G401 (cell line): ENCODE measurements at regions not wholly inside any gene's neighbourhood (a gene's known extent, or its start where the extent isn't known, plus 50 kb on each side); places are given as distances from the start of the nearest gene placed in this dataset.

Source experiments
- DNase-seq: peaks from one replicate; pipeline ENCODE4 v3.0.0-alpha.2; 2015; ENCODE audit warnings: low spot score
- in situ Hi-C: cut with HindIII; loops from 2 replicates; pipeline ENCODE4 v1.10.0; 2016; ENCODE audit warnings: low sequenced_read_pairs, mixed read lengths

- in situ Hi-C loops: no loop called here
- no peak for DNase-seq
Measured at GRCh38 chr16:74101379-74102137, 195.1 kb upstream of the PSMD7 start.

DNA sequence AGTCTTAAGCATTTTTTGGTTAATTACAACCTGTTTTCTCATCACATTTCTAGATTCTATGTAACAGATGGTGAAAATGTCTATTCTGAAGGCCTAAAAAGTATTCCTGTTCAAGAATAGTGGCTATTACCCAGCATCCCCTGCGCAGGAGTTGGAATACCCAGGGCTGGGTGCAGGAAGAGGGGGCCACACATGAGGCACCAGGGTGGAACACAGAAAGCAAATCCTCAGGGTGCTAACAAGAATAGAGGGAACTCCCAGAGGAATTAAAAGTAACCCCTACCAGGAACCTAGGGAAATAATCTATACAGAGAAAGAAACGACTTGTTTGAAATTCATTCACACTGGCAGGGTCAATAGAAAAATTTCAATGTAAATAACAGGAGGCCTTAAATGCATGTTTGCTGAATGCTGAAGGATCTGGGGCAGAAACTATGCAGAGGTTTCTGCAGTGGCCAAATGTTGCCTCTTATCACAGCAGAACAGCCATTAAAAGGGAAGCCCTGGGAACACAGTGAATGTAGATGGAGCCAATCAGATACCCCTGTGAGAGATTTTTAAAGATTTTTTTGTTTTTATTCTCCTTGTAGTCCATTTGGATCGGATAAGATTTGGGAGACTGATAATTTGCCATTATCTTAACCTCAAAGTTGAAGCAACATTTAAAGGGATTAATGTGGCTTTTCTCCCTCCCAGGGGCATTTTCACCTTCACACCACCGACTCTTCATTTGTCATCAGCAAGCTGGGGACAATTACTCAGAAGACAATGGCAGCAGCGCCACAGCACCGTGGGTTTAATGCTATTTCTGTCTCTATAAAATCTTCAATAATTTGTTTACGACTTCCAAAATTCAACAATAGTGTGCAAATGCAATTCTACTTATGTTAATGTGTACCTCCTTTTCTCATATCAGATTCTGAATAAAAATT, 196.0 kb upstream of the PSMD7 start:
- in situ Hi-C loops: no loop called here
- no peak for DNase-seq

DNA sequence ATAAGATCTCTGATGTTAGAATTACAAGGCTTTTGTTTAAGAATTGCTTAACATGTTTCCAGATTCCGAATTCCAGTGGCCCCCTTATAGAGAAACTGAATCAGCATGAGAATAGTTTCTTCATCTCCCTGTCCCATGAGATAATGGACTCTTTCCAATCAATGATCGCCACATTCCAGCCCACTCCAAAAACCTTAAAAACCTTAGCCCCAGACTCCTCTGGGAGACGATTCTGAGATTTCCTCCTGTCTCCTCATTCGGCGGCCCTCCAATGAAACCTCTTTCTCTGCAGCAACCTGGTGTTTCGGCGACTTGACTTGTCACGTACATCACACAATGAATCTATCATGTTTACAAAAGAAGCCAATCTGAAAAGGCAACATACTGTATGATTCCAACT, 197.1 kb upstream of the PSMD7 start:
- no peak for DNase-seq
- in situ Hi-C loops: no loop called here

- in situ Hi-C loops: no loop called here
- DNase-seq: no peak
Measured at GRCh38 chr16:74094962-74095361, 201.7 kb upstream of the PSMD7 start.

GRCh38 chr16:74094514-74094913, 202.1 kb upstream of the PSMD7 start:
- in situ Hi-C loops: no loop called here
- no peak for DNase-seq

DNA sequence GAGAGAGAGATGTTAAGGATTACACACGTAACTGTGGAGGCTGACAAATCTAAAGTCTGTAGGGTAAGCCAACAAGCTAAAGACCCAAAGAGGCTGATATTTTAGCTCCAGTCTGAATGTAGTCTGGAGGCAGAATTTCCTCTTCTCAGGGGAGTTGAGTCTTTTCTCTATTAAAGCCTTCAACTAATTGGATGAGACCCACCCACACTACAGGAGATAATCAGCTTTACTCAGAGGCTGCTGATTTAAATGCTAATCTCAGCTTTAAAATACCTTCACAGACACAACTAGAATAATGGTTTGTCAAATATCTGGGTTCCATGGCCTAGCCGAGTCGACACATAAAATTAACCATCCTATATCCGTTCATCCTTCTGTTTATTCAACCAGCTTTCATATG, 204.3 kb upstream of the PSMD7 start:
- no peak for DNase-seq
- in situ Hi-C loops: no loop called here

GRCh38 chr16:74090871-74091270, 205.7 kb upstream of the PSMD7 start:
- in situ Hi-C loops: no loop called here
- no peak for DNase-seq

GRCh38 chr16:74083541-74083940, 213.1 kb upstream of the PSMD7 start:
- in situ Hi-C loops: no loop called here
- DNase-seq: no peak

- DNase-seq: no peak
- in situ Hi-C loops: no loop called here
Measured at GRCh38 chr16:74080311-74080710, 216.3 kb upstream of the PSMD7 start.

DNA sequence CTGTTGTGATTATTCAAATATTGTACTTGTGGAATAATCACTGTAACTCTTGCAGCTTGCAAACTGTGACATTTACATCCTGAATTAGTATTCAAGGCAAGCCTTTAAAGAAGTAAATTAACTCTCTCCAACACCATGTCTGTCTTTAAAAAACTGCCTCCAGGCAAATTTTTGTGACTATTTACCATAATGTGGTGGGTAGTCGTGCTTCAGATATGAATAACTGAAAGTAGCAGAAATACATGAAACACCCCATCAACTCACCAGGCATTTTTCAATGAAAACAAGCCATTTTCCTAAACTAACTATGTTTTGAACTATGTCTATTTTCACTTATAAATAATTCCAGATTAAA, 217.4 kb upstream of the PSMD7 start:
- DNase-seq: no peak
- in situ Hi-C loops: no loop called here

DNA sequence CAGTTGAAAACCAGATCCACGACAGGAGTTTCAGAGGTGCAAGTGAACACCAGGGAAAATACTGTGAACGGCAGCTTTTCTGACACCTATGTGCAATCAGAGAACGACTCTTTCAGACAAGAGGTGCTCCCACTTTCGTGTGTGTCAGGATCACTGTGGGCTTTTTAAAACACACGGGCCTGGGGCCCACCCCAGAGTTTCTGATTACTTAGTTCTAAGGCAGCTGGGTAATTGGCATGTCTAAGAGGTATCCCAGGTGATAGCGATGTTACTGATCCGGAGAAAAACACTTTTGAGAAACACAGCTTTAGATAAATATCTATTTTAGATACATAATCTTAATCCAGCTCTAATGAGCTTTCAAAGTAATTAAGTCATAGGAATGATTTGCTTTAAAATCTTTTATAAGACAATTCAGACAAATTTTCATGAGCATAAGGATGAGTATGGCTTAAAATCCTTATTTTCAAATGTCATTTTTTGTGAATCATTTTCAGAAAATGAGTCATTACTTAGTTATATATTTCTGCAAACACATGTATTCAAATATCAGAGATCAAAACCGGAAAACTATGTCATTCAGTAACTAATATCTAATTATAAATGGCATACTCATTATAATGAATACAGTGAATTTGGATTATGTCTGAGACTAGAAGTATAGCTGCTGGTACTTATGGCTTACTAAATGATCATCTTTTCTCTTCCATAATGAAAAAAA, 217.9 kb upstream of the PSMD7 start:
- no peak for DNase-seq
- in situ Hi-C loops: no loop called here

- in situ Hi-C loops: no loop called here
- no peak for DNase-seq
Measured at GRCh38 chr16:74076568-74076967, 220.0 kb upstream of the PSMD7 start.

DNA sequence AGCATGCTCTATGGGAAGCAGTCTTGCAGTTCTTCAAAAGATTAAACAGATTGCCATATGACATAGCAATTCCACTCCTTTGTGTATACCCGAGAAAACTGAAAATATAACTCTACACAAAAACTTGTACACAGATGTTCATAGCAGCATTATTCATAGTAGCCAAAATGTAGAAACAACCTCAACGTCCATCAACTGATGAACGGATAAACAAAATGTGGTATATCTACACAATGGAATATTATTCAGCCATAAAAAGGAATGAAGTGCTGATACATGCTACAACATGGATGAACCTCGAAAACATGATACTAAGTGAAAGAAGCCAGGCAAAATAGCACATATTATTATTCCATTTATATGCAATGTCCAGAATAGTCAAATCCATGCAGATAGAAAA, 221.2 kb upstream of the PSMD7 start:
- DNase-seq: no peak
- in situ Hi-C loops: no loop called here

DNA sequence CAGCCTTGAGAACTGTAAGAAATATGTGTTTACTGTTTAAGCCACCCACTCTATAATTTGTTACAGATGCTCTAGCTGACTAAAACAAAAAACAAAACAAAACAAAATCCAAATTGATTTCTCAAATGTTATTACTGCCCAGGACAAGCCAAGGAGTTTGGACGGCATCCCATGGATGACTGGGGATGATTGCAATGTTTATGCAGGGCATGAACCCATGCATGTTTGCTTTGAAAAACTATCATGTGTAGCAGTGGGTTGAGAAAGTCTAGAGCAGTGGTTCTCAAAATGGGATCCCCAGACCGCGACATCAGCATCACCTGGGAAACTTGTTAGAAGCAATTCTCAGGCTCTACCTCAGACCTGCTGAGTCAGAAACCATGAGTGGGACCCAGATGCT, 223.2 kb upstream of the PSMD7 start:
- DNase-seq: no peak
- in situ Hi-C loops: no loop called here

DNA sequence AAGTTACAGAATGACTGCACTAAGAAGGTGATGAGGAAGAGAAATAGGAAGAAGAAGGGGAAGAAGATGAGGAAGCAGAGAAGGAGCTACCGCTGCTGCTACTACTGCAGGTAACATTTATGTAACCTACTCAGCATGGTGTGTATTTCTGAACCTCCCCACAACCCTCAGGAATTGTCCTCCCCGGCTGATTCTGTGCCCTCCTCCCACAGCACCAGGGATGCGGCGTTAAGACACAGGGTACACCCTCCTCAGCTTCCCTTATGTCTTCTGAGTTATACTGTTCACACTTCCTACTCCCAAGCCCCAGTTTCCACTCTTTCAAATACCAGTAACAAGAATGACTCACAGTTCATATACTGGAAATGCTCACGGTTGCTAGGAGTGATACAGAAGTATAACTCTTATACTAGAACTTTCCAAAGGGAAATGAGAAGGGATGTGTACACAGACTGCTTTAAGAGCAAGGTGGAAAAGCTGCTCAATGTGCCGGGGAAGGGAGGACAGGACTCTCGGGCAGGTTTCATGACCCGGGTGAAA, 224.5 kb upstream of the PSMD7 start:
- in situ Hi-C loops: no loop called here
- no peak for DNase-seq

DNA sequence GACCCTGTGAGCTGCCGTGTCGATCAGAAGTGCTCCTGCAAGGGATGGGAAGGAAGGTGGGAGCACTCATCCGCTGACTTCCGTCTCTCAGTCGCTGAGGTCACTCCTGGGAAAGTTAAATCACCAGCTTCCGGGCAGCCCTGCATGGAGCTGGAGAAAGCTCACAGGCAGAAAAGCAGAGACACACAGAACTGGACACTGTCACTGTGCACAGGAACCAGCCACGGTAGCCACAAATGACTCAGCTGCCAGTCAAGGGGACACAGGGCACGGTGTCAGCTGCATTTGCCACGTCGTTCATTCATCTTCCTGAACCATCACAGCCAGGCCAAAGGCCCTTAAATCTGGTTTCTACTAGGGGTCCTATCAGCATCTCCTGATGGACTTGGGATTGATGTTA, 226.4 kb upstream of the PSMD7 start:
- in situ Hi-C loops: no loop called here
- no peak for DNase-seq

GRCh38 chr16:74064120-74064735, 232.4 kb upstream of the PSMD7 start:
- DNase-seq: no peak
- in situ Hi-C loops: no loop called here

DNA sequence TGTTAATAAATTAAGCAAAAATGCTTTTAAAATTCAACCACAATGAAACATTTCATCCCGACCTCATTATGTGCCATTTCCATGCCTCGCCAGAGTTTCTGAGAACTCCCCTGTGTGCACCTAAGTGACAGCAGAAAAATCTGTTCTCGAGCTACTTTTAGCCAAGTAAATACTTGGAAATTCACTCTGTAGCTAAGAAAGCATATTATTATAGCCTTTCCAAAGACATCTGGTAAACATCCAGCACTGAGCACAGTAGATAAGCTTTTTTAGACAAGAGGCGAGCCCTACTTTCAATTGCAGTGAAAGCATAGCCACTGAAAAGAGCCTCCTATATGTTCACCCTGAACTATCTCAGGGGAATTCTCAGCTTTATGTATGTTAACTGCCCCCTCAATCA, 242.8 kb upstream of the PSMD7 start:
- DNase-seq: no peak
- in situ Hi-C loops: no loop called here

DNA sequence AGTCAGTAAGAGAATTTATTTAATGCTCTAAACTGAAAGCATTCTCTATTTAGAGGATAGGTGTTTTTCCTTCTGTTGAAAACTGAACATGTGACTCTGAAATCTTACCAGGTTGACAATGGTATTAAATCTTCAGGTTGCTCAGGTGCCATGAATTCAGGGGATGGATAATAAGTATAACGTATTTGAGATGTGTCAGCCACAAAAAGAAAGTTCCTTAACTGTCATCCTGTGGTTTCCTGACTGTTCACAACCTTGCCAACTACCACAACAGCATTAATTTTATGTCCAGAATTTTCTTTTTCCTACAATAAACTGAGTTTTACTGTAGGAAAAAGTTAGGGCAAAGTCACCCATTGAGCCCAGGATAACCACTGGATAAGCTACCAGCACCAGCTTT, 243.3 kb upstream of the PSMD7 start:
- in situ Hi-C loops: no loop called here
- no peak for DNase-seq
